ENCODE measurements at regions not wholly inside any gene's neighbourhood (a gene's known extent, or its start where the extent isn't known, plus 50 kb on each side); places are given as distances from the start of the nearest gene placed in this dataset.

DNA sequence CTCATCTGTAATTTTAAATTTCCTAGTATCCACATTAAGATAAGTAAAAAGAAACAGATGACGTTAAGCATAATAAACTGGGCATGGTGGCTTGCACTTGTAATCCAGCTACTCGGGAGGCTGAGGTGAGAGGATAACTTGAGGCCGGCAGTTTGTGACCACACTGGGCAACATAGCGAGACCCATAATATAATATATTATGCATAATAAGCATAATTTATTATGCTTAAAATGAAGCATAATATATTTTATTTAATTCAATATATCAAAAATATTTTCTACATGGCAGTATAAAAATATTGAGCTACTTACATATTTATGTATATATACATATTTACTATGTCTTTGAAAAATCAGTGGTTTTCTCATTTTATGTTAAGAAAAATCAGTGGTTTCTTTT, 128.3 kb downstream of the GOSR1 start:
- DNase-seq = no peak
- Histone ChIP-seq H3K27me3 (ENCODE audit: insufficient read depth) (no peaks in the 10 kb centered on the region), H3K9ac (no peak overlapping the region), H3K4me2 (no peak overlapping the region), H3F3A (replicated peaks; ENCODE audit: insufficient read depth) (peaks cover 7% of the 10 kb centered on the region), H2AFZ (ENCODE audit: low read depth) (no peak overlapping the region), H3K9me3 (no peaks in the 10 kb centered on the region), H3K4me1 (ENCODE audit: control insufficient read depth in 1 of 2, insufficient read depth in 2 of 2, low read depth in 1 of 2, low read length in 1 of 2) (no peaks in the 10 kb centered on the region), H4K20me1 (ENCODE audit: insufficient read depth) (peaks cover 45% of the 10 kb centered on the region), H3K36me3 (replicated peaks in 1 of 2; ENCODE audit: control insufficient read depth in 1 of 2, insufficient read depth in 2 of 2, low read length in 1 of 2) (peaks cover 0 to 1% of the 10 kb centered on the region in 2 experiments), H3K79me2 (ENCODE audit: insufficient read depth) (peaks cover 92% of the 10 kb centered on the region), H3K27ac (ENCODE audit: low read depth in 2 of 2, low read length in 1 of 2) (no peak overlapping the region), H3K4me3 (ENCODE audit: low read depth in 2 of 2, low read length in 1 of 2) (no peak overlapping the region), H3K9me2 (no peaks in the 10 kb centered on the region)
- 98% methylated on average over 4 of the region's 4 CpGs for WGBS (ENCODE audit: low lambda C conversion rate)
- TF ChIP-seq FOXJ3 (CRISPR knock-in tag; IDR thresholded peaks at IDR 0.05) = no peak
- TF ChIP-seq TCF12 (IDR thresholded peaks at IDR 0.05) = no peak
- TF ChIP-seq REST (IDR thresholded peaks at IDR 0.05; ENCODE audit: low read depth, low read length) = no peak
- TF ChIP-seq IRF3 (IDR thresholded peaks at IDR 0.05; ENCODE audit: low read depth, low read length) = no peak
- TF ChIP-seq ELF1 (IDR thresholded peaks at IDR 0.05) = no peak
- TF ChIP-seq NRF1 (IDR thresholded peaks at IDR 0.05; ENCODE audit: low read depth, low read length) = no peak
- no peak for TF ChIP-seq MEF2A (IDR thresholded peaks at IDR 0.05; ENCODE audit: borderline replicate concordance, low read depth)
- no peak for TF ChIP-seq FOXM1 (IDR thresholded peaks at IDR 0.05; ENCODE audit: low read depth)
- TF ChIP-seq, protein P1, sequence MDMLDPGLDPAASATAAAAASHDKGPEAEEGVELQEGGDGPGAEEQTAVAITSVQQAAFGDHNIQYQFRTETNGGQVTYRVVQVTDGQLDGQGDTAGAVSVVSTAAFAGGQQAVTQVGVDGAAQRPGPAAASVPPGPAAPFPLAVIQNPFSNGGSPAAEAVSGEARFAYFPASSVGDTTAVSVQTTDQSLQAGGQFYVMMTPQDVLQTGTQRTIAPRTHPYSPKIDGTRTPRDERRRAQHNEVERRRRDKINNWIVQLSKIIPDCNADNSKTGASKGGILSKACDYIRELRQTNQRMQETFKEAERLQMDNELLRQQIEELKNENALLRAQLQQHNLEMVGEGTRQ (IDR thresholded peaks at IDR 0.05; ENCODE audit: borderline replicate concordance, low read depth, low read length) = no peak
- TF ChIP-seq NFIC (IDR thresholded peaks at IDR 0.05; ENCODE audit: borderline replicate concordance) = no peak
- TF ChIP-seq RXRA (IDR thresholded peaks at IDR 0.05; ENCODE audit: borderline replicate concordance, low read depth) = no peak
- no peak for TF ChIP-seq MXI1 (IDR thresholded peaks at IDR 0.05; ENCODE audit: low read depth, low read length)
- POLR2A ChIA-PET = no interaction called here
- CTCF ChIA-PET = no interaction called here

DNA sequence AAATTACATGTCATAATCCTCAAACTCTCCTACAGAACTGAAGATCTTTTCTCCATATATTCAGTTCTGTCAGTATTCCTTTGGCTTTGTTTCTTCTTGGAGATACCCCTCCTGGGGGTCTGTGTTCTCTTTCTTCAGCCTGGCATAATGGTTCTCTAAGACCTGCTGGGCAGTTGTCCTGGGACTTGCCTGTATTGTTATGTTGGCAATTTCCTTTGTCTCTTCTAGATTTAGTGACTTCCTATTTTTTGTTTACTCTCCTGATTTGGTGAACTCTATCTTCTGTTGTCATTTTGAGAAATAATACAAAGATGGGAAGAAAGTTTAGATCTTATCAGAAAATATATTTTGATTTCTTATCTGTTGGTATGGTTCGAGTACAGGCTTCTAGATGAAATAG, 127.8 kb downstream of the GOSR1 start:
- Histone ChIP-seq H3K4me3 (ENCODE audit: low read depth in 2 of 2, low read length in 1 of 2) (no peak overlapping the region), H3K27me3 (ENCODE audit: insufficient read depth) (no peaks in the 10 kb centered on the region), H3K4me1 (ENCODE audit: control insufficient read depth in 1 of 2, insufficient read depth in 2 of 2, low read depth in 1 of 2, low read length in 1 of 2) (no peaks in the 10 kb centered on the region; a peak in 1 of 4 replicates), H3K9ac (no peak overlapping the region), H3K36me3 (replicated peaks in 1 of 2; ENCODE audit: control insufficient read depth in 1 of 2, insufficient read depth in 2 of 2, low read length in 1 of 2) (no peaks in the 10 kb centered on the region), H4K20me1 (ENCODE audit: insufficient read depth) (peaks cover 45% of the 10 kb centered on the region), H2AFZ (ENCODE audit: low read depth) (no peak overlapping the region), H3K9me2 (no peaks in the 10 kb centered on the region), H3K4me2 (no peak overlapping the region), H3K27ac (ENCODE audit: low read depth in 2 of 2, low read length in 1 of 2) (no peak overlapping the region), H3K9me3 (no peaks in the 10 kb centered on the region), H3F3A (replicated peaks; ENCODE audit: insufficient read depth) (peaks cover 6% of the 10 kb centered on the region), H3K79me2 (ENCODE audit: insufficient read depth) (peaks cover 89% of the 10 kb centered on the region)
- 97% methylated on average over 1 of the region's 1 CpG for WGBS (ENCODE audit: low lambda C conversion rate)
- ChIA-PET POLR2A (no interaction called here), CTCF (no interaction called here)
- no peak for DNase-seq
- TF ChIP-seq JUND (IDR thresholded peaks at IDR 0.05) = no peak
- TF ChIP-seq POLR2AphosphoS5 (IDR thresholded peaks at IDR 0.05; ENCODE audit: low read depth, low read length) = no peak
- TF ChIP-seq NRF1 (IDR thresholded peaks at IDR 0.05; ENCODE audit: low read depth, low read length) = no peak
- no peak for TF ChIP-seq MEF2A (IDR thresholded peaks at IDR 0.05; ENCODE audit: borderline replicate concordance, low read depth)
- TF ChIP-seq TAF1 (IDR thresholded peaks at IDR 0.05; ENCODE audit: borderline replicate concordance, low read depth, low read length) = no peak
- TF ChIP-seq CTCF (IDR thresholded peaks at IDR 0.05) = no peak
- TF ChIP-seq ELF1 (IDR thresholded peaks at IDR 0.05) = no peak
- no peak for TF ChIP-seq FOXJ3 (CRISPR knock-in tag; IDR thresholded peaks at IDR 0.05)
- no peak for TF ChIP-seq EZH2phosphoT487 (IDR thresholded peaks at IDR 0.05; ENCODE audit: borderline replicate concordance, low read depth)
- TF ChIP-seq RAD21 (IDR thresholded peaks at IDR 0.05; ENCODE audit: low read length) = no peak
- TF ChIP-seq GATA2 (CRISPR knock-in tag; IDR thresholded peaks at IDR 0.05) = no peak
- TF ChIP-seq, protein P1 (IDR thresholded peaks at IDR 0.05; ENCODE audit: borderline replicate concordance, low read depth, low read length) = no peak
